NCI-H82 (cell line): ENCODE measurements at regions not wholly inside any gene's neighbourhood (a gene's known extent, or its start where the extent isn't known, plus 50 kb on each side); places are given as distances from the start of the nearest gene placed in this dataset.

ENCODE experiments used
- DNase-seq: peaks from one replicate; lab custom pipeline; 2025; lab: John Stamatoyannopoulos, UW

GRCh38 chr6:14701946-14702345 lies 543.9 kb upstream of the JARID2 start:
- DNase-seq, result no peak

DNA sequence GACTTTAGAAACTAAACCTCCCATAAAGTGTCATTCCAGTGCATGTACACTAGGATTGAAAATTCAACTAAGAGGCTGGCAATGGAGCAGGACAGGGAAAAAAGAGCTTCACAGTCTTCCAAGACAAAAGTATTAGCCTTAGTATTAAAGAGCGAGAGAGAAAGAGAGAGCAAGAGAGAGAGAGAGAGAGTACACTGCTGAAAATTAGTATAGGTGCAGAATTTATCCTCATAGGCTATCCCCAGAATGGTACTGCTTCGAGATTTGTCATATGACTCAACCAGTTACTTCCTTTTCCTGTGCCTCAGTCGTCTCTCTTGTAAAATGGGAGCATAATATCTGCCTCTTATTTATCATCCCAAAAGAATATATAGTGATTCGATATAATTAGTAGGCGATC lies 543.2 kb upstream of the JARID2 start:
- no peak for DNase-seq

- peak; percentile 62 for DNase-seq
These were observed 542.3 kb upstream of the JARID2 start for GRCh38 chr6:14703586-14703985.

GRCh38 chr6:14704383-14705271 lies 541.2 kb upstream of the JARID2 start:
- DNase-seq, result no peak

- no peak for DNase-seq
These were observed 540.0 kb upstream of the JARID2 start for GRCh38 chr6:14705841-14706377.

DNA sequence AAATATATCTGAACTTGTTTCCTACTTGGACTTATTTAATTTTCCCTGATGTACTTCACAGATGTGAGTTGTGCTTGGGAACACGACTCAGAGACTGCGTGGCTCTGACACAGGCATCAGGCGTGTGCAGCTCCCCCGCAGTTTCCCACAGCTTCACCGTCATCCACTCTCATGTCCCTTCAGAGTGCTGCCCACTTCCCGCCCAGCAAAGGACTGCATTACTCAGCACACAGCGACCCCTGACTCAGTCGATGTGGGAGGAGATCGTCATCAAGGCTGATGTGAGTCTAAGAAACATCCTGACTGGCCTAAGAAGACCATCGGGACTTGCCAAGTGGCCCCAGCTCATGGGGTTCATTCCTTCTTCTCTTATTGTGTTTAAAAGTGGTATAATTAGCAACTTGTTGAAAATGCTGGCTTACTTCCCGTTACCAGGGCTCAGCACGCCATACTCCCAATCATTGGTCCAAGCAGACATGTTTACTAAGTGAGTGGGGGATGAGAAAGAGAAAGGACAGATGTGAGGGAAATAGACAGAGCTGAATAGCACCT lies 539.4 kb upstream of the JARID2 start:
- DNase-seq, result no peak

GRCh38 chr6:14707276-14707675 lies 538.6 kb upstream of the JARID2 start:
- DNase-seq, result no peak

DNA sequence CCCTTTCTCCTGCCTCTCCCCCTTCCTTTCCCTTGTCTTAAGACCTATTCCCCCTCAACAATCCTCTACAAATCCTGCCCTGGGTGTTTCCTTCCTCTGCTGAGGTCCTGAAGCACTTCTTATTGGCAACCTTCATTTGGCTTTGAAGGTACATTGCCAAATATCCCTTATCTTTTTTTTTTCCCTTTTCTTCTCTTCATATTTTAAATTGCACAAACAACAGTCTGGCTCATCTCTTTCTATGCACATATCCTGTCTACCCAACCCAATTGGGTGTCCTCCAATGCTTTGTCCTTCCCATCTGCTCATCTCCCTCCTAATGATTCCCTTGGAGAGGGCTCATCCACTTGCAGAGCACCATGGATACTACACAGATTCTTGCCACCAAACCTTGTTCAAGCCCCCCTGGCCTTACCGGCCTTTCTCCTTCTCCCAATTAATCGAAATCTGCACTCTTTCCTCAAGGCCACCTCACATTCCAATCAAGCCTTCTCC lies 537.9 kb upstream of the JARID2 start:
- no peak for DNase-seq

DNA sequence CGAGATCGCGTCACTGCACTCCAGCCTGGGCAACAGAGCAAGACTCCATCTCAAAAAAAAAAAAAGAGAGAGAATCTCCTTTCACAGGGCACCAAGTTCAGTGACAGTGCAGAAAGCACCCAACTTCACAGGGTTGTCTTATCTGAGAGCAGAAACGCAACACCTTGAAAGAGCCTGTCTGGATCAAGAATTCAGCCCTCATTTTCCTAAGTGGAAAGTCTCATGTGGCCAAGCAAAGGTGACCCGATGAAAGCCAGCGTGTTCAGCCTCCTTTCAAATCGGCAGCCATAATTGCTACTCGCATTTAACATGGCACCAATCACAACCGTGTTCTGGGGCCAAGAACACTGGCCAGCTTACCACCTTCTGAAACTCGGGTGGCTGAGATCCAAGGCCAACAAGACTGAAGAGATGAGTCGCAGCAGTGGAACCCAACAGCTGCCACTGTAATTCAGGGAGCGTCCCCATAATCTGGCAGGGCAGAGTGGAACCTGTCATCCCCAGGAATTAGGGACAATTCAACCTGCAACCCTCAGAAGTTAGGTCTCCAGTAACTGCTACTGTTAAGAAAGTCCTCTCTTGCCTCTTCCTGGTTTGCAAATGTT lies 536.7 kb upstream of the JARID2 start:
- no peak for DNase-seq

- peak; percentile 20 for DNase-seq
These were observed 536.0 kb upstream of the JARID2 start for GRCh38 chr6:14709900-14710299.

GRCh38 chr6:14710421-14710820 lies 535.4 kb upstream of the JARID2 start:
- DNase-seq, result no peak

- DNase-seq, result peak; percentile 59
These were observed 534.7 kb upstream of the JARID2 start for GRCh38 chr6:14711056-14711703.

- no peak for DNase-seq
These were observed 534.0 kb upstream of the JARID2 start for GRCh38 chr6:14711704-14712379.

GRCh38 chr6:14713008-14713960 lies 532.6 kb upstream of the JARID2 start:
- no peak for DNase-seq

GRCh38 chr6:14713966-14714631 lies 531.8 kb upstream of the JARID2 start:
- DNase-seq, result no peak

DNA sequence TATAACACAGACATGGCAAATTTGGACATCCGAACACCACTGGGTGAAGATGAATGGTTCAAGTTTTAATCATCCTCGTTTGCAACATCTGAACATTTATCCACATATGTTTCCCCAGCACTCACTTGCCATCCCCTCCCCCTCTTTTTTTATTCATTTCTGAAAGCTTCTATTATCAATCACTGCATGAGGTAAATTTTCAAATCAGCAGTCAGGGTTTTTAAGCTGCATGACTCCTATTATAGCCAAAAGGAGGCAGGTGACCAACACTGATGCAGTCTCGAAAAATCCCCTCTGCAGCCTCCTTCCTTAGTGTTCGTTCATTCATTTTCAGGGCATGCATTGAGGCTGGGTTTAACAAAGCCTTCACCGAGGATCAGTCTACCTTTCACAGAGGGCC lies 530.8 kb upstream of the JARID2 start:
- DNase-seq, result no peak

DNA sequence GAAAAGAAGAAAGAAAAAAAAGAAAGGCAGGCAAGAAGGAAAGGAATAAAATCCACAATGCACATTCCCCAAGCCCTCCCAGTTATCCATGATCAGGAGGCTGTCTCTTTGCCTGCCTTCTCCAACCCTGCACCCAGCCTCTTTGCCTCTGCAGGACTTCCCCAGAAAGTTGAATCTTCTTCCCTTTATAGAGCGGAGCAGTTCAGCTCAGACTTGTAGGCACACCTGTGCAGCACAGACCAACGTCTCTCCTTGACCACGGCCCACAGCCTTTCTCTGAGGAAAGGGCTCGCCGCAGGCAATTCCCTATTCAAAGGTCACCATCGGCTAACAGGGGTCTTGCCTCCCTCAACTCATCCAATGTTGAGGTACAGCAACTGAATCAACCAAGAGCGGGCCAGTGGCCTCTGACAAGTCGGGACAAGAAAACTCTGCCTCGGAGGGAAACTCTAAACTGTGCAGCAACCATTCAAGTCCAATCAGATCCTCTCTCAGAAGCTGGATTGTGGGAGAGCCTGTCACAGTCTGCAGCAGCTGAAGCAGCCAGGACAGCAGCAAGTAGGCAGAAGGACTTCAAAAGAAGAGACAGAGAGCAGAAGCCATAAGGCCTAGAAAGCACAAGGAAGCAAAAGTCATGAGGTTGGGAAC lies 529.2 kb upstream of the JARID2 start:
- DNase-seq, result no peak

- no peak for DNase-seq
These were observed 528.6 kb upstream of the JARID2 start for GRCh38 chr6:14717307-14717706.

DNA sequence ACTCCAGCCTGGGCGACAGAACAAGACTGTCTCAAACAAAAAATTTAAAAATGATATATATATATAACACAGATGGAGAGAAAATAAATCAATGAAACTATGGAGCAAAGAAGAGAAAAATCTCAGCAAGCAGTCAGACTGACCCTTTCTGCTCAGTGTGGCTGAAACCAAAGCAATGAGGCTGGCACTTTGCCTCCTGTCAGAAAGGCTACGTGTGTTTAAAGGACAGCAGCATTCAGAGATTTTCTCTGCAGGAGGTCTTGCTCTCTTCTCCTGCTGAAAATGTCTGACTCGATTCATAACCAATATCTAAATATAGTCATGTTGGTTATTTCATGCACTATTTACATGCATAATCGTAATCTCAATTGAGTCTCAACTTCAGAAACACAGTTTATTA lies 527.0 kb upstream of the JARID2 start:
- no peak for DNase-seq
